ENCODE measurements at regions not wholly inside any gene's neighbourhood (a gene's known extent, or its start where the extent isn't known, plus 50 kb on each side); places are given as distances from the start of the nearest gene placed in this dataset.

GRCh38 chr6:140480852-140481251, 1106.4 kb upstream of the CITED2 start:
- no peaks in the 10 kb centered on the region for H3K9me3 ChIP-seq (replicated peaks in 1 of 3)
- intact Hi-C loops (cut with DNase I), result no loop called here
- peak in 3 of 7 donors; percentile 13 to 21 (median 20) for DNase-seq
- no peak overlapping the region for H3K27ac ChIP-seq
- no peak overlapping the region for H3K4me3 ChIP-seq
- peaks cover 0 to 17% of the 10 kb centered on the region in 2 donors for H3K4me1 ChIP-seq (replicated peaks in 1 of 2)
- WGBS, 4 donors, result 24 to 46% (median 35%) methylated on average over 2 of the region's 2 CpGs
- no peaks in the 10 kb centered on the region for H3K27me3 ChIP-seq
- TF ChIP-seq CTCF (IDR thresholded peaks at IDR 0.05) (no peak), POLR2A (IDR thresholded peaks at IDR 0.05) (no peak)
- H3K36me3 ChIP-seq (replicated peaks in 1 of 2), result no peaks in the 10 kb centered on the region

GRCh38 chr6:140478631-140479030, 1104.2 kb upstream of the CITED2 start:
- Histone ChIP-seq H3K27me3 (no peaks in the 10 kb centered on the region), H3K4me1 (replicated peaks in 1 of 2) (peaks cover 0 to 4% of the 10 kb centered on the region in 2 donors), H3K9me3 (replicated peaks in 1 of 3) (no peaks in the 10 kb centered on the region), H3K4me3 (no peak overlapping the region), H3K36me3 (replicated peaks in 1 of 2) (no peaks in the 10 kb centered on the region), H3K27ac (no peak overlapping the region)
- 87 to 94% (median 93%) methylated on average over 3 of the region's 3 CpGs for whole genome bisulfite sequencing, 4 donors
- DNase-seq, result no peak
- intact Hi-C loops (cut with DNase I), result no loop called here
- TF ChIP-seq CTCF (IDR thresholded peaks at IDR 0.05) (no peak), POLR2A (IDR thresholded peaks at IDR 0.05) (no peak)

GRCh38 chr6:140475086-140475485, 1100.6 kb upstream of the CITED2 start:
- TF ChIP-seq CTCF (IDR thresholded peaks at IDR 0.05) (no peak), POLR2A (IDR thresholded peaks at IDR 0.05) (no peak)
- H3K27ac ChIP-seq, result no peak overlapping the region
- WGBS, 4 donors, result 84 to 94% (median 89%) methylated on average over 2 of the region's 2 CpGs
- no peaks in the 10 kb centered on the region for H3K9me3 ChIP-seq (replicated peaks in 1 of 3)
- H3K36me3 ChIP-seq (replicated peaks in 1 of 2), result no peaks in the 10 kb centered on the region
- no peaks in the 10 kb centered on the region for H3K27me3 ChIP-seq
- DNase-seq, result no peak
- intact Hi-C loops (cut with DNase I), result no loop called here
- no peak overlapping the region for H3K4me3 ChIP-seq
- no peaks in the 10 kb centered on the region for H3K4me1 ChIP-seq (replicated peaks in 1 of 2)

GRCh38 chr6:140464720-140465119, 1090.3 kb upstream of the CITED2 start:
- H3K4me1 ChIP-seq (replicated peaks in 1 of 2), result peaks cover 16 to 23% of the 10 kb centered on the region in 2 donors
- no peak overlapping the region for H3K4me3 ChIP-seq
- no peaks in the 10 kb centered on the region for H3K36me3 ChIP-seq (replicated peaks in 1 of 2)
- H3K9me3 ChIP-seq (replicated peaks in 1 of 3), result peaks cover 0 to 7% (median 0%) of the 10 kb centered on the region in 3 donors
- WGBS, 4 donors, result 83 to 86% (median 86%) methylated on average over 3 of the region's 3 CpGs
- no peak for DNase-seq
- H3K27ac ChIP-seq, result no peak overlapping the region
- no peak for TF ChIP-seq CTCF (IDR thresholded peaks at IDR 0.05)
- no peak for TF ChIP-seq POLR2A (IDR thresholded peaks at IDR 0.05)
- intact Hi-C loops (cut with DNase I), result no loop called here
- no peaks in the 10 kb centered on the region for H3K27me3 ChIP-seq
